D721Med (cell line): ENCODE measurements at regions not wholly inside any gene's neighbourhood (a gene's known extent, or its start where the extent isn't known, plus 50 kb on each side); places are given as distances from the start of the nearest gene placed in this dataset.

ENCODE experiments used
- DNase-seq: peaks from one replicate; pipeline ENCODE4 v3.0.0; 2011; ENCODE audit warnings: low spot score; ENCODE audit not compliant: insufficient read length
- FAIRE-seq: peaks from 2 replicates; lab custom pipeline; 2011; peaks lifted over from hg19 to GRCh38; lab: Jason Lieb, UNC
- CTCF ChIP-seq: IDR thresholded peaks from 2 replicates; pipeline ENCODE4 v1.5.1; 2012; ENCODE audit warnings: mild to moderate bottlenecking, control low read depth; ENCODE audit not compliant: insufficient read depth; ENCODE audit errors: missing control alignments

- TF ChIP-seq CTCF: no peak
- FAIRE-seq (no peak), DNase-seq (no peak)
These were observed 209.2 kb downstream of the ARL4C start for GRCh38 chr2:234287650-234288049.

- TF ChIP-seq CTCF: no peak
- DNase-seq (no peak), FAIRE-seq (no peak)
These were observed 209.9 kb downstream of the ARL4C start for GRCh38 chr2:234286956-234287355.

GRCh38 chr2:234286118-234286598 is 210.7 kb downstream of the ARL4C start:
- DNase-seq (no peak), FAIRE-seq (no peak)
- TF ChIP-seq CTCF: no peak

- no peak for FAIRE-seq
- TF ChIP-seq CTCF: no peak
- no peak for DNase-seq
These were observed 211.3 kb downstream of the ARL4C start for GRCh38 chr2:234285541-234285940.

- no peak for TF ChIP-seq CTCF
- DNase-seq (no peak), FAIRE-seq (no peak)
These were observed 217.2 kb downstream of the ARL4C start for GRCh38 chr2:234279637-234280036.

- TF ChIP-seq CTCF: no peak
- FAIRE-seq (no peak), DNase-seq (no peak)
These were observed 218.2 kb downstream of the ARL4C start for GRCh38 chr2:234278556-234279255.

GRCh38 chr2:234275515-234275914 is 221.4 kb downstream of the ARL4C start:
- DNase-seq (no peak), FAIRE-seq (no peak)
- TF ChIP-seq CTCF: no peak
